Prostate gland (tissue), 2 donors: ENCODE measurements at regions not wholly inside any gene's neighbourhood (a gene's known extent, or its start where the extent isn't known, plus 50 kb on each side); places are given as distances from the start of the nearest gene placed in this dataset.

ENCODE experiments used
- DNase-seq: peaks from one replicate; pipeline ENCODE4 v3.0.0-alpha.2; 2019; ENCODE audit warnings: low spot score
- H3K27ac ChIP-seq, 2 donors: fragments of 200-600 bp; sonication (generic); 2 replicates each; pipeline ENCODE4 v1.5.1; 2017 to 2019
- H3K27me3 ChIP-seq: fragments of 200-600 bp; sonication (generic); replicated peaks from 2 replicates; pipeline ENCODE4 v1.5.1; 2019; ENCODE audit not compliant: insufficient read depth
- H3K36me3 ChIP-seq, 2 donors: fragments of 200-600 bp; sonication (generic); 1 replicate in 1 of 2; 2 replicates in 1 of 2; pipeline versions ENCODE4 v1.5.1 to v1.8.1; 2017 to 2019
- H3K4me1 ChIP-seq: fragments of 200-600 bp; sonication (generic); replicated peaks from 2 replicates; pipeline ENCODE4 v1.5.1; 2019
- H3K4me3 ChIP-seq, 2 donors: fragments of 200-600 bp; sonication (generic); 2 replicates each; pipeline ENCODE4 v1.5.1; 2017 to 2019
- H3K9me3 ChIP-seq: fragments of 200-600 bp; sonication (generic); 2 replicates; pipeline ENCODE4 v1.5.1; 2017
- CTCF ChIP-seq, 4 experiments: fragments of 200-600 bp in 2 of 4; fragments of 450-650 bp in 2 of 4; sonication (generic) in 2 of 4; IDR thresholded peaks; 1 replicate in 3 of 4; 2 replicates in 1 of 4; pipeline ENCODE4 v1.5.1; 2016 to 2019; ENCODE audit warnings: antibody characterized with exemption in 4 of 4, mild to moderate bottlenecking in 2 of 4, moderate library complexity in 2 of 4
- POLR2A ChIP-seq: fragments of 450-650 bp; IDR thresholded peaks from one replicate; pipeline ENCODE4 v1.6.1; 2016; ENCODE audit warnings: antibody characterized with exemption, mild to moderate bottlenecking
- POLR2AphosphoS5 ChIP-seq: sonication (generic); formaldehyde crosslinking; IDR thresholded peaks from one replicate; pipeline ENCODE4 v1.6.1; 2017; ENCODE audit warnings: antibody characterized with exemption
- WGBS: methylation state at CpG from one replicate; pipeline ENCODE4 v1.1.5; 2018; 5-methylcytosine and 5-hydroxymethylcytosine counted together
- intact Hi-C: fragments of 100-400 bp; cut with DNase I; formaldehyde crosslinking; loops from one replicate; pipeline ENCODE4 v1.14.2; 2022

GRCh38 chr1:185598332-185598731 lies 135.9 kb upstream of the HMCN1 start:
- H3K27me3 ChIP-seq, result no peaks in the 10 kb centered on the region
- no peaks in the 10 kb centered on the region for H3K9me3 ChIP-seq
- 66% methylated on average over 1 of the region's 1 CpG for WGBS
- H3K27ac ChIP-seq, result no peak overlapping the region
- no peaks in the 10 kb centered on the region for H3K36me3 ChIP-seq
- intact Hi-C loops, result no loop called here
- no peak for DNase-seq
- no peak overlapping the region for H3K4me3 ChIP-seq
- no peaks in the 10 kb centered on the region for H3K4me1 ChIP-seq
- TF ChIP-seq CTCF (IDR thresholded peaks at IDR 0.05), result no peak
- TF ChIP-seq POLR2AphosphoS5, result no peak
- TF ChIP-seq POLR2A, result no peak

GRCh38 chr1:185595835-185596667 lies 138.1 kb upstream of the HMCN1 start:
- DNase-seq, result no peak
- Histone ChIP-seq H3K27me3 (no peaks in the 10 kb centered on the region), H3K4me3 (no peak overlapping the region), H3K27ac (no peak overlapping the region), H3K4me1 (no peaks in the 10 kb centered on the region), H3K36me3 (no peaks in the 10 kb centered on the region), H3K9me3 (no peaks in the 10 kb centered on the region)
- no peak for TF ChIP-seq POLR2AphosphoS5
- no peak for TF ChIP-seq POLR2A
- TF ChIP-seq CTCF (IDR thresholded peaks at IDR 0.05), result peak in 2 of 4 experiments; percentile 20 to 26
- 75% methylated on average over 3 of the region's 3 CpGs for WGBS
- intact Hi-C loops, result no loop called here

GRCh38 chr1:185594786-185595410 lies 139.3 kb upstream of the HMCN1 start:
- H3K4me1 ChIP-seq, result no peaks in the 10 kb centered on the region
- TF ChIP-seq POLR2AphosphoS5 (no peak), CTCF (IDR thresholded peaks at IDR 0.05) (no peak), POLR2A (no peak)
- DNase-seq, result no peak
- WGBS, result 57% methylated on average over 3 of the region's 3 CpGs
- intact Hi-C loops, result no loop called here
- H3K9me3 ChIP-seq, result no peaks in the 10 kb centered on the region
- H3K27ac ChIP-seq, result no peak overlapping the region
- H3K27me3 ChIP-seq, result no peaks in the 10 kb centered on the region
- no peak overlapping the region for H3K4me3 ChIP-seq
- H3K36me3 ChIP-seq, result no peaks in the 10 kb centered on the region

GRCh38 chr1:185593271-185593670 lies 140.9 kb upstream of the HMCN1 start:
- no peaks in the 10 kb centered on the region for H3K9me3 ChIP-seq
- H3K27me3 ChIP-seq, result no peaks in the 10 kb centered on the region
- no peaks in the 10 kb centered on the region for H3K4me1 ChIP-seq
- TF ChIP-seq POLR2AphosphoS5 (no peak), POLR2A (no peak), CTCF (IDR thresholded peaks at IDR 0.05) (no peak)
- no peak for DNase-seq
- no peak overlapping the region for H3K4me3 ChIP-seq
- 56% methylated on average over 1 of the region's 1 CpG for WGBS
- intact Hi-C loops, result no loop called here
- H3K36me3 ChIP-seq, result no peaks in the 10 kb centered on the region
- no peak overlapping the region for H3K27ac ChIP-seq

GRCh38 chr1:185585770-185586169 lies 148.4 kb upstream of the HMCN1 start:
- TF ChIP-seq CTCF (IDR thresholded peaks at IDR 0.05), result no peak
- TF ChIP-seq POLR2AphosphoS5, result no peak
- WGBS, result 70% methylated on average over 8 of the region's 8 CpGs
- intact Hi-C loops, result no loop called here
- Histone ChIP-seq H3K27ac (no peak overlapping the region), H3K4me1 (no peaks in the 10 kb centered on the region), H3K9me3 (no peaks in the 10 kb centered on the region), H3K36me3 (no peaks in the 10 kb centered on the region), H3K4me3 (no peak overlapping the region), H3K27me3 (no peaks in the 10 kb centered on the region)
- no peak for DNase-seq
